ENCODE measurements at regions not wholly inside any gene's neighbourhood (a gene's known extent, or its start where the extent isn't known, plus 50 kb on each side); places are given as distances from the start of the nearest gene placed in this dataset.

GRCh38 chr4:42719257-42719656 is 62.4 kb upstream of the ATP8A1 start:
- no peak for DNase-seq
- Mint-ChIP-seq H3K27me3 (no peaks in the 10 kb centered on the region), H3K9me3 (no peaks in the 10 kb centered on the region), H3K4me3 (no peak overlapping the region), H3K36me3 (no peaks in the 10 kb centered on the region), H3K4me1 (no peaks in the 10 kb centered on the region), H3K27ac (no peak overlapping the region)
- CTCF ChIA-PET = no interaction called here

DNA sequence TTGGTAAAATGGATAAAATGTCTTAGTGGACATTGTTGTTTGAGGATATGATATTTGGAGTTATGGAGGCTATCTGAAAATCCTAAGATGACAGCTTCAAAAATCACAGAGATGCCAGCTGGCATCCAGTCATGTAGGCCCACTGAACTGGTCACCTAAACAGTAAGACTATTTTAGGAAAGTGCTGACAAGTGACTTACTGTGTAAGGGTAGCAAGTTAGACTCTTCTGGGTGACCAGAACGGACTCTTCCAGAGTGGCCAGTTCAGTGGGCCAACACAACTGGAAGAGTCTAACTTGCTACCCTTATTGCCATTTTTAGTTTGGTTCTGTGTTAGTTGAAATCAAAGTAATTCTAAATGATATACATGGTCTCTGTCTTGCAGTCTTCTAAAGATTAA is 61.4 kb upstream of the ATP8A1 start:
- Mint-ChIP-seq H3K4me3 (no peak overlapping the region), H3K36me3 (no peaks in the 10 kb centered on the region), H3K27ac (no peak overlapping the region), H3K4me1 (no peaks in the 10 kb centered on the region), H3K9me3 (no peaks in the 10 kb centered on the region), H3K27me3 (no peaks in the 10 kb centered on the region)
- DNase-seq = no peak
- CTCF ChIA-PET = no interaction called here

GRCh38 chr4:42716996-42717395 is 60.1 kb upstream of the ATP8A1 start:
- no peak overlapping the region for H3K27ac Mint-ChIP-seq
- CTCF ChIA-PET = no interaction called here
- H3K4me1 Mint-ChIP-seq = no peaks in the 10 kb centered on the region
- no peak for DNase-seq
- H3K4me3 Mint-ChIP-seq = no peak overlapping the region
- H3K9me3 Mint-ChIP-seq = no peaks in the 10 kb centered on the region
- no peaks in the 10 kb centered on the region for H3K27me3 Mint-ChIP-seq
- H3K36me3 Mint-ChIP-seq = no peaks in the 10 kb centered on the region

DNA sequence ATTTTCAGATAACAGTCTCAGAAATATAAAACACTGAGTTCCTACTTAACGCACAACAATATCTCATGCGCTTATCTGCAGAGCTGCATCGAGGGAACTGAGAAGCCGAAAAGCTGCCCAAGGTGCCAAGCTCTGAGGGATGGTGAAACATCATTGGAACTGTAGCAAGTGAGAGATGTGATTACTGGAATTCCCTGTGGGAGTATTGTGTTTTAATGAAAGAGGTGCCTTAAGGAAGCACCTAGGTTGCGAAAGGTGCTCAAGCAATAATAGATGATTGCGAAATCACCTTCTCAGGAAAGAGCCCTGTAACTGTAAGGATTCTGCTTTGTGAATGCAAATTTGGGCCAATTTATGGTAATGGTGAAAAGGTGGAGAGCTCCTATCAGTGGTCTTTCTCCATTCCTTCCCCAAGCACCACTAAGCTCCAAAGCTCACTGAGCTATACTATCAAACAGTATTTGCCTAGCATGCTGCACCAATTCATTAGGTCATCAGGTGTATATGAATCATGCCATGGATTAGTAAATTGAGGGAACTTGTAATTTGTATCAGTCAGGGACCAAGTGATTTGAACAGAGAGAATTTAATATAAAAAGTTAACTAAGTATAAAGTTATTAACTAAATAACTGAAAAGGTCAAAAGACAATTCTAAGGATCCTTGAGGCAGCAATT is 59.0 kb upstream of the ATP8A1 start:
- Mint-ChIP-seq H3K4me1 (no peaks in the 10 kb centered on the region), H3K36me3 (no peaks in the 10 kb centered on the region), H3K4me3 (no peak overlapping the region), H3K27me3 (no peaks in the 10 kb centered on the region), H3K27ac (no peak overlapping the region), H3K9me3 (no peaks in the 10 kb centered on the region)
- no peak for DNase-seq
- CTCF ChIA-PET = no interaction called here

DNA sequence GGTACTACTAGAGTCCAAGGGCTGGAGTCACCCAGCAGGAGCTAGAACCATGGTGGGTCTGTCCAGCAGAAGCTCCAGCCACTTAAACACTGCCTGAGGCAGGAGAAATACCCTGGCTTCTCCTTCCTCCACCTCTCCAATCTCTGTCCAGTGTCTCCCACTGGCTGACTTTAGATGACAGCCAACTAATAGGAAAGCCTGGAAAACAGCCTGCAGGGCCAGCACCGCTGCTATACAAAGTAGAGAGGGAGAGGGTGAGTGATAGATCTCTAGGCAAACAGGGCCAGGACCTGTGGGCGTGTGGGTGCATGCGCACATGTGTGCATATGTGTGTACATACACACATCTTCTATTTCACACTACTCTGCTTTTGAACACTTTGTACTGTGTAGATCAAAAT is 56.5 kb upstream of the ATP8A1 start:
- Mint-ChIP-seq H3K9me3 (no peaks in the 10 kb centered on the region), H3K27ac (no peak overlapping the region), H3K4me3 (no peak overlapping the region), H3K27me3 (no peaks in the 10 kb centered on the region), H3K4me1 (no peaks in the 10 kb centered on the region), H3K36me3 (no peaks in the 10 kb centered on the region)
- DNase-seq = no peak
- CTCF ChIA-PET = no interaction called here

GRCh38 chr4:42712854-42713253 is 55.9 kb upstream of the ATP8A1 start:
- CTCF ChIA-PET = no interaction called here
- Mint-ChIP-seq H3K27ac (no peak overlapping the region), H3K36me3 (no peaks in the 10 kb centered on the region), H3K27me3 (no peaks in the 10 kb centered on the region), H3K4me3 (no peak overlapping the region), H3K4me1 (no peaks in the 10 kb centered on the region), H3K9me3 (no peaks in the 10 kb centered on the region)
- DNase-seq = no peak

DNA sequence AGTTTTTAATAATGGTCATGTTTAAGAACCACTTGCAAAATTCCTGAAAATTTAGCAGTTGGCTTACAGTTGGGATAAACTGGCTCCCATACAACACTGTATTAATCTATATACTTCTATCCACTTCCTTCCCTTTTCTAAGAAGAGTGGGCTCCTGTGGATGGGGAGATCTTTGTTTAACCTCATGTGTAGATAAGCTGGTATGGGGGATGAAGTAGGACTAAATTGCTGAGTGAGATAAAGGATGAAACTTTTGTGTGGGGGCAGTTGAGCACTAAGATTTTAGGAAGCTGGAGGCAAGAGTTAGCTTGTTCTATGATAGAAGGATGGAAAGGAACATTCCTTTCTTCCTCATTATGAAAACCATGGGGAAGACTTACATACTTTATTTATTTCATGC is 54.6 kb upstream of the ATP8A1 start:
- no peaks in the 10 kb centered on the region for H3K36me3 Mint-ChIP-seq
- no peak for DNase-seq
- CTCF ChIA-PET = no interaction called here
- no peaks in the 10 kb centered on the region for H3K27me3 Mint-ChIP-seq
- no peak overlapping the region for H3K27ac Mint-ChIP-seq
- no peaks in the 10 kb centered on the region for H3K4me1 Mint-ChIP-seq
- no peak overlapping the region for H3K4me3 Mint-ChIP-seq
- no peaks in the 10 kb centered on the region for H3K9me3 Mint-ChIP-seq

- no peak for DNase-seq
- Mint-ChIP-seq H3K27ac (no peak overlapping the region), H3K4me3 (no peak overlapping the region), H3K27me3 (no peaks in the 10 kb centered on the region), H3K9me3 (no peaks in the 10 kb centered on the region), H3K36me3 (no peaks in the 10 kb centered on the region), H3K4me1 (no peaks in the 10 kb centered on the region)
- CTCF ChIA-PET = no interaction called here
Measured at GRCh38 chr4:42710761-42711160, 53.9 kb upstream of the ATP8A1 start.

DNA sequence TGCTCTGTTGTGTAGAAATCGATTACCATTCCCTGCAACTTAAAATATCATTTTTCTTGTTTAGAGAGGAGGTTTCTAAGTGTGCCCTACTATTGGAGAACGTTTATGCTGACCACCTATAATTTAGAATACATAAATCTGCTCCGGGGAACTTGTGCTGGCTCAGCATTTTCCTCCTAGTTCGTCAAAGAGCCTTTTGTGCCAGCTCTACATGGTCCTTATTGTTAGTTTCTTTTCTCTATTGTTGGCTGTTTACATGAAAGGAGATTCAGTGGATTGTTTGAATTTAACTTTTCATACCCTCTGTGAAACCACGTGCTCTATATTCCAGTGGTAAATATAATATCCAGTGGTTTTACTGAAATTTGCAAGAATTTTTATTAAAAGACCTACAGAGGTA is 53.4 kb upstream of the ATP8A1 start:
- no peaks in the 10 kb centered on the region for H3K9me3 Mint-ChIP-seq
- CTCF ChIA-PET = no interaction called here

GRCh38 chr4:42709392-42710065 is 52.6 kb upstream of the ATP8A1 start:
- Mint-ChIP-seq H3K4me3 (no peak overlapping the region), H3K4me1 (no peaks in the 10 kb centered on the region), H3K36me3 (no peaks in the 10 kb centered on the region), H3K9me3 (no peaks in the 10 kb centered on the region), H3K27ac (no peak overlapping the region), H3K27me3 (no peaks in the 10 kb centered on the region)
- CTCF ChIA-PET = interaction anchor here (0.6 kb wide), 1 partner anchor 141 kb away, joined by 3 read pairs; no protein-coding TSS in a partner anchor
- DNase-seq = no peak

More for the DNA sequence above, 53.4 kb upstream of the ATP8A1 start:
- DNase-seq = no peak
- Mint-ChIP-seq H3K4me1 (no peaks in the 10 kb centered on the region), H3K27me3 (no peaks in the 10 kb centered on the region), H3K36me3 (no peaks in the 10 kb centered on the region), H3K27ac (no peak overlapping the region), H3K4me3 (no peak overlapping the region)

DNA sequence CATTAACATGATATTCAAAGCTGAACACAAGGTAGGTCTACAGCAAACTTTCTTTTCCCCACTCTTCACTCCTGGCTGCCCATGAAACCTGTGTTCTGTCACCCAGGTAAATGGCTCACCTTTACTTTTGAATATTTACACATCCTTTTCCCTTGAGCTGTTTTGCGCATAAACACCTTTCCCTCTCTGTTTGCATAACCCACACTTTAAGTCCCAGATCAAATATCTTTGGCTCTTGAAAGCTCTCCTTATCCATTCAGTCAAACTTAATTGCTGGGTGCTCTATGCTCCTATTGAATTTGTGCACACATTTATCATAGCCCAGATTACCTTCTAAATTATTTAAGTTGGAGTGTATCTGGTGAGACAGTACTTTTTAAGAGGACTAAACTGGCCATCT is 51.7 kb upstream of the ATP8A1 start:
- H3K4me1 Mint-ChIP-seq = no peaks in the 10 kb centered on the region

More for the DNA sequence above, 51.7 kb upstream of the ATP8A1 start:
- no peak overlapping the region for H3K27ac Mint-ChIP-seq
- no peak overlapping the region for H3K4me3 Mint-ChIP-seq
- no peak for DNase-seq
- no peaks in the 10 kb centered on the region for H3K9me3 Mint-ChIP-seq
- no peaks in the 10 kb centered on the region for H3K36me3 Mint-ChIP-seq
- no peaks in the 10 kb centered on the region for H3K27me3 Mint-ChIP-seq
- CTCF ChIA-PET = interaction anchor here (0.6 kb wide), 1 partner anchor 140 kb away, joined by 3 read pairs; no protein-coding TSS in a partner anchor
